PC-3 (cell line): ENCODE measurements at regions not wholly inside any gene's neighbourhood (a gene's known extent, or its start where the extent isn't known, plus 50 kb on each side); places are given as distances from the start of the nearest gene placed in this dataset.

Source experiments
- CTCF ChIP-seq: fragments of 300-600 bp; sonication (generic); conservative IDR thresholded peaks from 2 replicates; pipeline ENCODE4 v1.5.1; 2017; ENCODE audit warnings: antibody characterized with exemption, low read depth, mild to moderate bottlenecking, low read length
- EZH2phosphoT487 ChIP-seq: fragments of 300-600 bp; sonication (generic); IDR thresholded peaks from 2 replicates; pipeline ENCODE4 v1.6.1; 2018; ENCODE audit warnings: mild to moderate bottlenecking, antibody characterized with exemption, low read length, borderline replicate concordance

GRCh38 chr5:38104497-38105230, 153.7 kb upstream of the EGFLAM start:
- no peak for TF ChIP-seq CTCF
- no peak for TF ChIP-seq EZH2phosphoT487
